HL-60 (cell line): ENCODE measurements at regions not wholly inside any gene's neighbourhood (a gene's known extent, or its start where the extent isn't known, plus 50 kb on each side); places are given as distances from the start of the nearest gene placed in this dataset.

Experiments used
- CTCF ChIP-seq: IDR thresholded peaks from one replicate; pipeline ENCODE4 v1.5.1; 2011; ENCODE audit warnings: low read length, control low read depth, inconsistent platforms; ENCODE audit not compliant: insufficient read depth
- GABPA ChIP-seq: IDR thresholded peaks from 2 replicates; pipeline ENCODE4 v1.6.1; 2012; ENCODE audit warnings: low read depth
- POLR2AphosphoS5 ChIP-seq: IDR thresholded peaks from 2 replicates; pipeline ENCODE4 v1.6.1; 2012; ENCODE audit warnings: low read depth
- REST ChIP-seq: IDR thresholded peaks from 2 replicates; pipeline ENCODE4 v1.6.1; 2012; ENCODE audit warnings: low read depth; ENCODE audit not compliant: insufficient replicate concordance

DNA sequence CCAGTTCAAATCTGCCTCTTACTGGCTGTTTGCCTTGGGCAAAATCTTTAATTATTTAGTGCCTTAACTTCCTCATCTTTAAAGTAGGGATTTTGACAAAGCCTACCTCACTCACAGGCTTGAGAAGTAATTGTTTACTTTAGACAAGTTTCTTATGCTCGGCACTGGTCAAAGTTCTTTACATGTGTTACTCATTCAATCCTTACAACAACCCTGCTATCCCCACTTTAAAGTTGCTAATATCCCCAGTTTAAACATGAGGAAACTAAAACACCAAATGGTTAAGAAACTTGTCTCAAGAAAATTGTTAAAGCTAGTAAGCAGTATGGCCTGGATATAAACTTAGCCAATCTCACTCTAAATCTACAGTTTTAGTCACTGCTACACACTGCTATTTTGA lies 204.0 kb upstream of the AVPR1A start:
- no peak for TF ChIP-seq CTCF
- no peak for TF ChIP-seq GABPA
- no peak for TF ChIP-seq POLR2AphosphoS5
- no peak for TF ChIP-seq REST
